Muscle of leg (tissue), 3 donors: ENCODE measurements at regions not wholly inside any gene's neighbourhood (a gene's known extent, or its start where the extent isn't known, plus 50 kb on each side); places are given as distances from the start of the nearest gene placed in this dataset.

Experiments
- DNase-seq: peaks from one replicate; pipeline ENCODE4 v3.0.0; 2013
- H3K27ac ChIP-seq: one replicate; pipeline ENCODE4 v1.5.1; 2013; ENCODE audit warnings: mild to moderate bottlenecking, low read length, control low read depth
- H3K27me3 ChIP-seq: one replicate; pipeline ENCODE4 v1.6.1; 2013; ENCODE audit warnings: low read length; ENCODE audit not compliant: control insufficient read depth, insufficient read depth
- H3K36me3 ChIP-seq: one replicate; pipeline ENCODE4 v1.6.1; 2013; ENCODE audit warnings: low read length; ENCODE audit not compliant: control insufficient read depth, insufficient read depth
- H3K4me1 ChIP-seq: one replicate; pipeline ENCODE4 v1.6.1; 2013; ENCODE audit warnings: low read length; ENCODE audit not compliant: control insufficient read depth, insufficient read depth
- H3K4me3 ChIP-seq: one replicate; pipeline ENCODE4 v1.5.1; 2013; ENCODE audit warnings: low read length, control low read depth
- H3K9me3 ChIP-seq: replicated peaks from 2 replicates; pipeline ENCODE4 v1.6.1; 2013; ENCODE audit warnings: low read depth, low read length; ENCODE audit not compliant: control insufficient read depth
- WGBS: methylation state at CpG from one replicate; pipeline ENCODE4 v1.1.5; 2013; ENCODE audit warnings: missing lambda C conversion rate; ENCODE audit not compliant: insufficient coverage; 5-methylcytosine and 5-hydroxymethylcytosine counted together

DNA sequence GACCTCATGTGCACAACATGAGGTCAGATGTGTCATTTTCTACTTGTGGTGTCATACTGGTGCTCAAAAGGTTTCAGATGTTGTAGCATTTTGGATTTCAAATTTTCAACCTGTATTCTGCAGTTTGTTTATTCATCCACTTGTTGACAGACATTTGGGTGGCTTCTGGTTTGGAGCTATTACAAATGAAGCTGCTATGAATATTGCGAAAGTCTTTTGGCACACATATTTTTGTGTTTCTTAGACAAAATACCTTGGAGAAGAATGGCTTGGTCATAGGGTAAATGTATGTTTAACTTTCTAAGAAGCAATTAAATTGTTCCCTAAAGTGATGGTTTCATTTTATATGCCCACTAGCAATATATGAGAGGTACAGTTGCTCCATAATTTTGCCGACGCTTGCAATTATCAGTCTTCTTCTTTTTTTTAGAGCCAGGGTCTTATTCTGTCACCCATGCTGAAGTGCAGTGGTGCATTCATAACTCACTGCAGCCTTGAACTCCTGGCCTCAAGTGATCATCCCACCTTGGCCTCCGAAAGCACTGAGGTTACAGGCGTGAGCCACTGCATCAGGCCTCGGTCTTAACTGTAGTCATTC is 70.7 kb upstream of the TRPC7 start:
- no peak for DNase-seq
- 94% methylated on average over 2 of the region's 6 CpGs for WGBS
- no peaks in the 10 kb centered on the region for H3K9me3 ChIP-seq
- H3K4me3 ChIP-seq, result no peak overlapping the region
- no peaks in the 10 kb centered on the region for H3K4me1 ChIP-seq
- H3K36me3 ChIP-seq, result no peaks in the 10 kb centered on the region
- no peak overlapping the region for H3K27ac ChIP-seq
- no peaks in the 10 kb centered on the region for H3K27me3 ChIP-seq

DNA sequence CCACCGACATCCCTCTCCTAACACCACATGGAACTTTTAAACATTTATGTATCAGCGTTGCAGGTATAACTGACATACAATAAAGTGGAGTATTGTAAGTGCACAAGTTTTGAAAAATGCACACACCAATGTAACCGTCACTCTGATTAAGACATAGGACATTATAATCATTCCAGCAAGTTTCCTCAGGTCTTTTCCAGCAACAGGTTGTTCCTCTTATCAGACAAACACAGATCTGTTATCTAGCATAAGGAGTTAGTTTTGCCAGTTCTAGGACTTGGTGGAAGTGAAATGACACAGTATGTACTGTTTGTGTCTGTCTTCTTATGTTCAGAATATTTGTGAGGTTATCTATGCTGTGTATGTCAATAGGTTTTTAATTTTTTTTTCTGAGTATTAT is 69.5 kb upstream of the TRPC7 start:
- H3K9me3 ChIP-seq, result no peaks in the 10 kb centered on the region
- WGBS, result no CpG with 5 or more reads among the region's 3 CpGs
- no peaks in the 10 kb centered on the region for H3K27me3 ChIP-seq

GRCh38 chr5:136432705-136433104 is 67.4 kb upstream of the TRPC7 start:
- DNase-seq, result no peak
- Histone ChIP-seq H3K4me1 (no peaks in the 10 kb centered on the region), H3K9me3 (no peaks in the 10 kb centered on the region), H3K4me3 (no peak overlapping the region), H3K27me3 (no peaks in the 10 kb centered on the region), H3K27ac (no peak overlapping the region), H3K36me3 (no peaks in the 10 kb centered on the region)
- 83% methylated on average over 2 of the region's 2 CpGs for WGBS

More for the DNA sequence above, 69.5 kb upstream of the TRPC7 start:
- Histone ChIP-seq H3K27ac (no peak overlapping the region), H3K4me3 (no peak overlapping the region), H3K4me1 (no peaks in the 10 kb centered on the region), H3K36me3 (no peaks in the 10 kb centered on the region)
- no peak for DNase-seq

- Histone ChIP-seq H3K9me3 (no peaks in the 10 kb centered on the region), H3K4me3 (no peak overlapping the region)
Measured at GRCh38 chr5:136430081-136430480, 64.7 kb upstream of the TRPC7 start.

DNA sequence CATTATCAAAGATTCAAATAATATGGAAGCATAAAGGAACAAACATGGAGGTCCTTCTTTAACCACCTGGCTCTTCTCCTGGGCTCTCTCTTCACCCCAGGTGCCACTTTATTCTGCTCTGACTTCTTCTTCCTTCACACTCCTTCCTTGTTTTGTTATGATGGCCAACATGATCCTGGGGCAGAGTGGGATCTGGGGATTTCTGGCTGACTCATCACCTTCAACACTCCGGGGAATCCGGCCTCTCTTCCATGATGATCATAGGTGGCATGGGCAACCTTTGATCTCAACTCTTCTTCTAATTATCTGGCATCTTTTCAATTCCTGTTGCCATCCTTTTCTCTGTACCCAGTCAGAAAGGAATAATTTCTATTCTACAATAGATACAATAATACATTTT is 62.1 kb upstream of the TRPC7 start:
- Histone ChIP-seq H3K36me3 (no peaks in the 10 kb centered on the region), H3K27ac (no peak overlapping the region), H3K9me3 (no peaks in the 10 kb centered on the region), H3K4me1 (no peaks in the 10 kb centered on the region), H3K4me3 (no peak overlapping the region), H3K27me3 (no peaks in the 10 kb centered on the region)
- no peak for DNase-seq
- no CpG with 5 or more reads among the region's 2 CpGs for WGBS

More at GRCh38 chr5:136430081-136430480, 64.7 kb upstream of the TRPC7 start:
- no peaks in the 10 kb centered on the region for H3K27me3 ChIP-seq
- no peak for DNase-seq
- no peaks in the 10 kb centered on the region for H3K4me1 ChIP-seq
- H3K27ac ChIP-seq, result no peak overlapping the region
- no peaks in the 10 kb centered on the region for H3K36me3 ChIP-seq

DNA sequence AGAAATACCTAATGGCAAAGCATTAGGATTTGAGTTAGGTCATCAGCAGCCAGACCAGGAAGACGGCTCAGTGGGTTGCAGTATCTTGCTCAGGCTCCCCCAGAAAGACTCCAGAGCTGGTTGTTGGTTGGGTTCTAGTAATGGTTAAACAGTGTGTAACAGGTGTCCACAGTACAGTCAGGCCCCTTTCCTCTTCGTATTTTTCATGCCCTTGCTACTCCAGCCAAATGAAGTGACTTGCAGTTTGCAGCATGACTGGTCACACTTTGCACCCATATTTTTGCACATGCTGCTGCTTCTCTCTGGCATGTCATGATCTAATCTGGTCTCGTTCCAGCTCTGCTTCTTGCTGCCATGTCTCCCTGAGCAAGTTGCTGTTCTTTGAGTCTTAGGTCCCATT is 60.6 kb upstream of the TRPC7 start:
- H3K36me3 ChIP-seq, result no peaks in the 10 kb centered on the region
- no peaks in the 10 kb centered on the region for H3K4me1 ChIP-seq
- H3K4me3 ChIP-seq, result no peak overlapping the region
- no peaks in the 10 kb centered on the region for H3K27me3 ChIP-seq
- H3K9me3 ChIP-seq, result no peaks in the 10 kb centered on the region
- DNase-seq, result no peak
- 60% methylated on average over 2 of the region's 3 CpGs for WGBS
- no peak overlapping the region for H3K27ac ChIP-seq

DNA sequence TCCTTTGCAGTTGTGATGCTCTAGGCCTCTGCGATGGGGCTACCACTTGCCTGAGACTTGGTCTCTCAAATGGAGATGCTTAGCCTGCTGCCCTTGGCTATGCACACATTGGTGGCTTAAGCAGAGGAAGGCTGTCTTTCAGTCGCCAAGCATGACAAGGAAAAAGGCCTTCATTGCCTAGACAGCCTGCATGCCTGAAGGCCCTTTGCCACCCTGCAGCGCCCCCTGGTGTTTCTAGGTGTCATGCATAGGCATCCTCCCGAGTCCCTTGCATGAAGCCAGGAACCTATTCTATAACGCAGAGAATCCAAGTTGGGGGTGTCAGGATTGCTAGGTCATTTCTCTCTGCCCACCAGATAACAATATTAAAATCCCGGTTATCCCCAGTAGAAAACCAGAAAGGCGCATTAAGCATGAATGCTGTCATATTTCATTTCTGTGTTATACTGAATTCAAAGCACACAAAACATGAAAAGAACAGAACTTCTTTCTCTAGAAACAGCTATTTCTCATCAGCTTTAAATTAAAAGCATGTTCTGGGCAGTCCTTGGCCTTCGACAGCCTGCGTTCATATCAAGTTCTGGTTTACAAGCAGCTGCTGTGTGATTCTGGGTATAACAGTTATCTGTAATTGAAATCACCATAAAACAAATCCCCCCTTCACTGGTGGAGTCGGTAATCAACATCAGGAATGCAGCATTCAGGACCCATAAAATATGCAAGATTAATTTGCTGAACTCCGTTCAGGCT is 59.7 kb upstream of the TRPC7 start:
- no peak overlapping the region for H3K4me3 ChIP-seq
- H3K9me3 ChIP-seq, result no peaks in the 10 kb centered on the region
- H3K36me3 ChIP-seq, result no peaks in the 10 kb centered on the region
- no peaks in the 10 kb centered on the region for H3K4me1 ChIP-seq
- no peak overlapping the region for H3K27ac ChIP-seq
- DNase-seq, result peak; percentile 66
- WGBS, result 21% methylated on average over 4 of the region's 11 CpGs
- H3K27me3 ChIP-seq, result no peaks in the 10 kb centered on the region

GRCh38 chr5:136423944-136424606 is 58.7 kb upstream of the TRPC7 start:
- no peaks in the 10 kb centered on the region for H3K9me3 ChIP-seq
- WGBS, result 67% methylated on average over 1 of the region's 2 CpGs
- H3K27me3 ChIP-seq, result no peaks in the 10 kb centered on the region

GRCh38 chr5:136420168-136420898 is 55.0 kb upstream of the TRPC7 start:
- WGBS, result no CpG with 5 or more reads among the region's 5 CpGs
- Histone ChIP-seq H3K27ac (no peak overlapping the region), H3K4me1 (no peaks in the 10 kb centered on the region), H3K4me3 (no peak overlapping the region), H3K36me3 (no peaks in the 10 kb centered on the region), H3K9me3 (no peaks in the 10 kb centered on the region), H3K27me3 (no peaks in the 10 kb centered on the region)
- DNase-seq, result no peak

More at GRCh38 chr5:136423944-136424606, 58.7 kb upstream of the TRPC7 start:
- no peak overlapping the region for H3K27ac ChIP-seq
- DNase-seq, result no peak
- no peak overlapping the region for H3K4me3 ChIP-seq
- no peaks in the 10 kb centered on the region for H3K36me3 ChIP-seq
- no peaks in the 10 kb centered on the region for H3K4me1 ChIP-seq

DNA sequence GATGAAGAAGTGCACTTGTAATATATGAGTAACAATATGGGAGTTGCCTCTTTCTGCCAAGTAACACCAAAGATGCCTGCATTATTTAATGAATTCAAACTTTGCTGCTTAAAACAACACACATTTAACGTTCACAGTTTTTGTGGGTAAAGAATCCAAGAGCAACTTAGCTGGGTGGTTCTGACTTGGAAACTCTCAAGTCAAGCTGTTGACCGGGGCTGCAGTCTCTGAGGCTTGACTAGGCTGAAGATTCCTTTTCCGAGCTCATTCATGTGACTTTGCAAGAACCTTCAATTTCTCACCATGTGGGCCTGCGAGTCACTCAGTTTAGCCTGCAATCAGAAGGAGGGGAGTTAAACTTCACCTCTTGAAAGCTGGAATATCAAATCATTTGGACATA is 53.0 kb upstream of the TRPC7 start:
- Histone ChIP-seq H3K27me3 (no peaks in the 10 kb centered on the region), H3K9me3 (no peaks in the 10 kb centered on the region), H3K4me3 (no peak overlapping the region), H3K27ac (no peak overlapping the region), H3K36me3 (no peaks in the 10 kb centered on the region), H3K4me1 (no peaks in the 10 kb centered on the region)
- WGBS, result 69% methylated on average over 2 of the region's 4 CpGs
- no peak for DNase-seq
